ENCODE measurements at regions not wholly inside any gene's neighbourhood (a gene's known extent, or its start where the extent isn't known, plus 50 kb on each side); places are given as distances from the start of the nearest gene placed in this dataset.
"Not testable (repeated sequence)": the region's sequence is repeated elsewhere in the genome, so short reads cannot be mapped to it uniquely, and the experiment has no call there.

GRCh38 chr6:4243832-4244231, 108.5 kb upstream of the ECI2 start:
- TF ChIP-seq CTCF (conservative IDR thresholded peaks at IDR 0.05; ENCODE audit: low read depth, low read length); EZH2 (IDR thresholded peaks at IDR 0.05; ENCODE audit: low read length, unreplicated experiment); EZH2phosphoT487 (IDR thresholded peaks at IDR 0.05; ENCODE audit: borderline replicate concordance, low read length): not testable (repeated sequence)
